NB4 (cell line): ENCODE measurements at regions not wholly inside any gene's neighbourhood (a gene's known extent, or its start where the extent isn't known, plus 50 kb on each side); places are given as distances from the start of the nearest gene placed in this dataset.
A peak's percentile ranks its signal among the peaks of the same experiment; 100 is the strongest.

Experiments
- DNase-seq: peaks from one replicate; pipeline ENCODE4 v3.0.0; 2010; ENCODE audit warnings: low read depth
- H3K4me3 ChIP-seq: one replicate; pipeline ENCODE4 v1.5.1; 2011; ENCODE audit warnings: mild to moderate bottlenecking, low read depth, low read length, moderate library complexity
- CTCF ChIP-seq: IDR thresholded peaks from one replicate; pipeline ENCODE4 v1.5.1; 2012; ENCODE audit warnings: low read depth, low read length
- MYC ChIP-seq: IDR thresholded peaks from 2 replicates; pipeline ENCODE4 v1.6.1; 2011; ENCODE audit warnings: low read depth, low read length
- POLR2A ChIP-seq: IDR thresholded peaks from 2 replicates; pipeline ENCODE4 v1.6.1; 2011; ENCODE audit warnings: mild to moderate bottlenecking; ENCODE audit not compliant: insufficient read length; ENCODE audit errors: extremely low read depth
- TF ChIP-seq, protein P1 (sequence below): IDR thresholded peaks from 2 replicates; pipeline ENCODE4 v1.6.1; 2011; ENCODE audit warnings: low read depth, low read length

DNA sequence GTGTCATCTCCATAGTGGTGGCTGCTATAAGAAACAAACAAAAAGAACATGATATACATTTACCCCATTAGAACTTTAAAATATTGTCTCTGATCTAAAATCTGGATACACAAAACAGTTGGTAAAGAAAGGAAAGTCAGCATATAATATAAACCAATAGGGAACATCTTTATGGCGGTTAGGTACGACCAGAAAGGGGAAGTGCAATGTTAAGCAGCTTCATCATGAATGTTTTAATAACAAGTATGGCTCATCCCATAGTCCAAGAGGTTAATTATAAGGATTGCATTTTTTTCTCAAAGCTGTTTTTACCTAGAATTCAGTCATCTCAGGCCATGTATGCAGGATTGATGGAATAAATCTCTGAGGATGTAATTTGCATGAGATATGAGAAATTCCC lies 1869.7 kb downstream of the PCDH7 start:
- peak; percentile 15 for DNase-seq

DNA sequence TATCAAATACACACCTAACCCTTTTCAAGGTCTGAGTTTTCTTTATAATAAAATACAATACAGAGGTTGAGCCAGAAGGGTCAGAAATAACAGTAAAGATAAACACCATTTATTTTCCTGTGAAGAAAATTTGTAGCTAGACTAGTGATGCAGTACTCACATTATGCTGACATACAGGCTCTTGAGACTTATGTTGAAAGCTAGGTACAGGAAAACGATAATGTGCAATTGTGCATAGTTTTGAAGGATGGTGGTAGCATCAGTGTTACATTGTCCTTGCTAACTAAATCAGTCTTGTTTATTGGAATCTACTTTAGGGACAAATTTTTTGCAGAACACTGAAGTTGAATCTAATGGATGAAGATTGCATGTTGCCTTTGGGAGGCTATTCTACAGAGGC lies 1877.2 kb downstream of the PCDH7 start:
- TF ChIP-seq CTCF = no peak
- DNase-seq = no peak
- no peak overlapping the region for H3K4me3 ChIP-seq

More for the DNA sequence above, 1869.7 kb downstream of the PCDH7 start:
- TF ChIP-seq CTCF (no peak), MYC (no peak), POLR2A (no peak)
- TF ChIP-seq, protein P1, sequence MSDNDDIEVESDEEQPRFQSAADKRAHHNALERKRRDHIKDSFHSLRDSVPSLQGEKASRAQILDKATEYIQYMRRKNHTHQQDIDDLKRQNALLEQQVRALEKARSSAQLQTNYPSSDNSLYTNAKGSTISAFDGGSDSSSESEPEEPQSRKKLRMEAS = no peak
- H3K4me3 ChIP-seq = no peak overlapping the region

- no peak overlapping the region for H3K4me3 ChIP-seq
- DNase-seq = no peak
- TF ChIP-seq, protein P1 = no peak
- TF ChIP-seq MYC (no peak), POLR2A (no peak), CTCF (no peak)
These were observed 1881.7 kb downstream of the PCDH7 start for GRCh38 chr4:32601848-32602247.

GRCh38 chr4:32607978-32608377 lies 1887.8 kb downstream of the PCDH7 start:
- TF ChIP-seq, protein P1 = no peak
- no peak for TF ChIP-seq CTCF
- no peak for TF ChIP-seq MYC
- TF ChIP-seq POLR2A = no peak
- H3K4me3 ChIP-seq = no peak overlapping the region
- no peak for DNase-seq

DNA sequence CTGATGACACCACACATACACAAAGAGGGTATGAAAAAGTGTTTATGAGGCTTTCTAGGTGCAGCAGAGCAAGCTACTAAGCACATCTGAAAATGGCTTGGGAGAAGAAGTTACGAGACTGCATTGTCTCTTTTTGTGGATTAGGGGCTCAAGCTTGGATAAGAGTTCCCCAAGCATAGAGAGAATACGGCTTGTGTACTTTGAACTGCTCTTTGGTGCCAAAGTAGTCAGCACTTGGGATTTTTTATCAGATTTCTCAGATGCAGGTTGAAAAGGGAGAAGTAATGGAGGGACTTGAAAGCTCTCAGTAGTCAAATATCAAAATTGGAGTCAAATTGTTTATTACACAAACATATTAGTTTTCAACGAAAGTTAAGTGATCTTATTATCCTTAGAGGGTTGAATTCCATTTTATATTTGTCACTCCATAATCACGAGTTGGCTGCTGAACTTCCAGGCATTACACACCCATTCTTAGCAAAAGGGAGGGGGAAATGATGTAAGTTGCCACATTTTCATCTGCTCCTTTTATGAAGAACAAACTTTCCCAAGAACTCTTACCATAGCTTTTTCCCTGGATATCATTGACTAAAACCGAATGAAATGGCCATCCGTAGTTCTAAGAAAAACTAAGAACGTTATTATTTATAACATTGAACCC lies 1904.9 kb downstream of the PCDH7 start:
- no peak for DNase-seq
- TF ChIP-seq, protein P1 = no peak
- TF ChIP-seq MYC = no peak
- no peak for TF ChIP-seq POLR2A
- TF ChIP-seq CTCF = no peak
- H3K4me3 ChIP-seq = no peak overlapping the region
